HepG2 (cell line): ENCODE measurements at regions not wholly inside any gene's neighbourhood (a gene's known extent, or its start where the extent isn't known, plus 50 kb on each side); places are given as distances from the start of the nearest gene placed in this dataset.
A peak's percentile ranks its signal among the peaks of the same experiment; 100 is the strongest.

Experiments used
- ATAC-seq: fragments of 200-7000 bp; cut with Tn5 transposase; 3 replicates; pipeline ENCODE4 v1.9.1; 2020; ENCODE audit warnings: mild to moderate bottlenecking, moderate library complexity
- BruUV-seq: library from RNA; stranded (reverse); fragments of 400-500 nt; replicated peaks from 2 replicates; lab custom pipeline; 2021; lab: Mats Ljungman, UMichigan
- CTCF ChIA-PET: fragments of 300-600 bp; formaldehyde crosslinking; extraction: SDS; loops from one replicate; lab custom pipeline; 2021; ENCODE audit warnings: low total read pairs, inconsistent platforms, low intra/inter-chr PET ratio; lab: Yijun Ruan, JAX
- POLR2A ChIA-PET: fragments of 350-600 bp; sonication (Branson Sonifier 250); formaldehyde crosslinking; loops from one replicate; lab custom pipeline; 2020; ENCODE audit warnings: antibody characterized with exemption, inconsistent platforms; lab: Yijun Ruan, JAX
- DNase-seq: peaks from one replicate; pipeline ENCODE4 v3.0.0-alpha.2; 2015; ENCODE audit warnings: low spot score
- FAIRE-seq: peaks from 3 replicates; lab custom pipeline; 2011; peaks lifted over from hg19 to GRCh38; lab: Jason Lieb, UNC
- H2AFZ ChIP-seq: one replicate; pipeline ENCODE4 v1.6.1; 2011; ENCODE audit warnings: low read length, inconsistent platforms
- H3K27ac ChIP-seq: fragments of 300-600 bp; 3 replicates; pipeline ENCODE4 v1.8.0; 2011; ENCODE audit warnings: mixed run types, mild to moderate bottlenecking, mixed read lengths, low read length, inconsistent platforms; ENCODE audit not compliant: insufficient read depth; ENCODE audit errors: extremely low read length
- H3K27me3 ChIP-seq, 2 experiments: fragments of 200-600 bp in 1 of 2; 2 replicates in 1 of 2; 3 replicates in 1 of 2; pipeline versions ENCODE4 v1.6.0 to v1.8.0; 2011; ENCODE audit warnings: low read length in 2 of 2, mild to moderate bottlenecking in 2 of 2, moderate library complexity in 2 of 2, inconsistent platforms in 1 of 2; ENCODE audit not compliant: insufficient read depth in 2 of 2, control insufficient read depth in 1 of 2
- H3K36me3 ChIP-seq, 2 experiments: fragments of 200-600 bp in 1 of 2; replicated peaks in 1 of 2; 2 replicates in 1 of 2; 3 replicates in 1 of 2; pipeline versions ENCODE4 v1.5.1 to v1.8.0; 2011; ENCODE audit warnings: low read length in 2 of 2, inconsistent platforms in 1 of 2; ENCODE audit not compliant: insufficient read depth in 2 of 2, control insufficient read depth in 1 of 2
- H3K4me1 ChIP-seq: 2 replicates; pipeline ENCODE4 v1.5.1; 2012; ENCODE audit warnings: low read length, inconsistent platforms; ENCODE audit not compliant: insufficient read depth
- H3K4me2 ChIP-seq: 2 replicates; pipeline ENCODE4 v1.6.0; 2011; ENCODE audit warnings: low read depth, low read length, inconsistent platforms
- H3K4me3 ChIP-seq, 3 experiments: fragments of 200-600 bp in 1 of 3; sonication (generic), shearing (Covaris generic) in 1 of 3; replicated peaks in 1 of 3; 2 replicates each; pipeline ENCODE4 v1.5.1; 2011 to 2016; ENCODE audit warnings: low read length in 3 of 3, inconsistent platforms in 2 of 3, low read depth in 2 of 3, mild to moderate bottlenecking in 2 of 3, control low read depth in 1 of 3, mixed read lengths in 1 of 3; ENCODE audit not compliant: insufficient read depth in 1 of 3
- H3K79me2 ChIP-seq: one replicate; pipeline ENCODE4 v1.6.1; 2011; ENCODE audit warnings: low read length, inconsistent platforms; ENCODE audit not compliant: insufficient read depth
- H3K9ac ChIP-seq: 2 replicates; pipeline ENCODE4 v1.6.0; 2011; ENCODE audit warnings: mild to moderate bottlenecking, low read depth, low read length, inconsistent platforms; ENCODE audit not compliant: insufficient read depth
- H3K9me3 ChIP-seq: 2 replicates; pipeline ENCODE4 v1.5.1; 2012; ENCODE audit warnings: mild to moderate bottlenecking, low read length
- H4K20me1 ChIP-seq: 2 replicates; pipeline ENCODE4 v1.6.0; 2011; ENCODE audit warnings: inconsistent platforms, mild to moderate bottlenecking, low read length, moderate library complexity; ENCODE audit not compliant: insufficient read depth
- AGO1 ChIP-seq: fragments of 200-400 bp; formaldehyde crosslinking; IDR thresholded peaks from 2 replicates; pipeline ENCODE4 v1.6.1; 2017; ENCODE audit warnings: mild to moderate bottlenecking, low read depth, low read length, moderate library complexity; ENCODE audit not compliant: poor library complexity, severe bottlenecking
- CAMTA2 ChIP-seq: sonication (generic); formaldehyde crosslinking; IDR thresholded peaks from 2 replicates; pipeline ENCODE4 v1.4.0; 2020; ENCODE audit warnings: mild to moderate bottlenecking, missing genetic modification reagents, borderline replicate concordance
- FOXJ3 ChIP-seq: sonication (generic); formaldehyde crosslinking; IDR thresholded peaks from 2 replicates; pipeline ENCODE4 v1.4.0; 2020; ENCODE audit warnings: missing genetic modification reagents, mild to moderate bottlenecking, borderline replicate concordance
- GLI4 ChIP-seq: sonication (generic); formaldehyde crosslinking; IDR thresholded peaks from 2 replicates; pipeline ENCODE4 v1.5.1; 2020; ENCODE audit warnings: missing genetic modification reagents, mild to moderate bottlenecking, moderate library complexity, borderline replicate concordance
- HNRNPLL ChIP-seq: fragments of 200-400 bp; formaldehyde crosslinking; IDR thresholded peaks from 2 replicates; pipeline ENCODE4 v1.6.1; 2017; ENCODE audit warnings: mild to moderate bottlenecking, low read depth, low read length; ENCODE audit not compliant: poor library complexity, severe bottlenecking
- IKZF1 ChIP-seq: fragments of 450-650 bp; IDR thresholded peaks from 2 replicates; pipeline ENCODE4 v1.7.1; 2016
- JUN ChIP-seq: sonication (generic); formaldehyde crosslinking; IDR thresholded peaks from 2 replicates; pipeline ENCODE4 v1.4.0; 2020; ENCODE audit warnings: mild to moderate bottlenecking, missing genetic modification reagents
- KAT8 ChIP-seq: IDR thresholded peaks from 2 replicates; pipeline ENCODE4 v1.6.1; 2016; ENCODE audit warnings: missing genetic modification reagents, missing compliant biosample characterization
- MXD4 ChIP-seq: IDR thresholded peaks from 2 replicates; pipeline ENCODE4 v1.6.1; 2016; ENCODE audit warnings: mild to moderate bottlenecking, missing biosample characterization, missing genetic modification reagents
- NR2F6 ChIP-seq, 2 experiments: IDR thresholded peaks; 2 replicates each; pipeline ENCODE4 v1.6.1; 2016; ENCODE audit warnings: antibody characterized with exemption in 1 of 2, mild to moderate bottlenecking in 1 of 2
- TARDBP ChIP-seq: sonication (generic); formaldehyde crosslinking; IDR thresholded peaks from 2 replicates; pipeline ENCODE4 v1.8.0; 2022; ENCODE audit warnings: mild to moderate bottlenecking, missing genetic modification reagents
- ZMYM4 ChIP-seq: sonication (generic); formaldehyde crosslinking; IDR thresholded peaks from 2 replicates; pipeline ENCODE4 v1.8.1; 2023; ENCODE audit warnings: mild to moderate bottlenecking, missing genetic modification reagents
- WGBS: methylation state at CpG from one replicate; pipeline ENCODE4 v1.1.6; 2017; ENCODE audit warnings: low lambda C conversion rate; 5-methylcytosine and 5-hydroxymethylcytosine counted together
- in situ Hi-C: cut with HindIII; loops from 2 replicates; pipeline ENCODE4 v1.10.0; 2017; ENCODE audit warnings: low pct_unique_long_range_greater_than_20kb; ENCODE audit not compliant: extremely low pct_ligation_motif_present
- intact Hi-C: fragments of 100-400 bp; cut with micrococcal nuclease; formaldehyde crosslinking; loops from one replicate; pipeline ENCODE4 v1.10.0; 2022; ENCODE audit not compliant: unreplicated experiment
- TF ChIP-seq, protein P1 (sequence below): IDR thresholded peaks from 2 replicates; pipeline ENCODE4 v1.6.1; 2016; ENCODE audit warnings: mild to moderate bottlenecking, missing biosample characterization, missing genetic modification reagents
- TF ChIP-seq, protein P2 (sequence below): sonication (generic); formaldehyde crosslinking; IDR thresholded peaks from 2 replicates; pipeline ENCODE4 v1.5.1; 2020; ENCODE audit warnings: mild to moderate bottlenecking, moderate library complexity, missing genetic modification reagents
- TF ChIP-seq, protein P3 (sequence below): sonication (generic); formaldehyde crosslinking; IDR thresholded peaks from 2 replicates; pipeline ENCODE4 v1.4.0; 2020; ENCODE audit warnings: mild to moderate bottlenecking, low read depth, missing genetic modification reagents
- TF ChIP-seq, protein P4 (sequence below): sonication (generic); formaldehyde crosslinking; IDR thresholded peaks from 2 replicates; pipeline ENCODE4 v1.8.1; 2022; ENCODE audit warnings: mild to moderate bottlenecking, missing genetic modification reagents
- TF ChIP-seq, protein P5 (sequence below): sonication (generic); formaldehyde crosslinking; IDR thresholded peaks from 2 replicates; pipeline ENCODE4 v1.8.0; 2022; ENCODE audit warnings: mild to moderate bottlenecking, missing genetic modification reagents, moderate library complexity

DNA sequence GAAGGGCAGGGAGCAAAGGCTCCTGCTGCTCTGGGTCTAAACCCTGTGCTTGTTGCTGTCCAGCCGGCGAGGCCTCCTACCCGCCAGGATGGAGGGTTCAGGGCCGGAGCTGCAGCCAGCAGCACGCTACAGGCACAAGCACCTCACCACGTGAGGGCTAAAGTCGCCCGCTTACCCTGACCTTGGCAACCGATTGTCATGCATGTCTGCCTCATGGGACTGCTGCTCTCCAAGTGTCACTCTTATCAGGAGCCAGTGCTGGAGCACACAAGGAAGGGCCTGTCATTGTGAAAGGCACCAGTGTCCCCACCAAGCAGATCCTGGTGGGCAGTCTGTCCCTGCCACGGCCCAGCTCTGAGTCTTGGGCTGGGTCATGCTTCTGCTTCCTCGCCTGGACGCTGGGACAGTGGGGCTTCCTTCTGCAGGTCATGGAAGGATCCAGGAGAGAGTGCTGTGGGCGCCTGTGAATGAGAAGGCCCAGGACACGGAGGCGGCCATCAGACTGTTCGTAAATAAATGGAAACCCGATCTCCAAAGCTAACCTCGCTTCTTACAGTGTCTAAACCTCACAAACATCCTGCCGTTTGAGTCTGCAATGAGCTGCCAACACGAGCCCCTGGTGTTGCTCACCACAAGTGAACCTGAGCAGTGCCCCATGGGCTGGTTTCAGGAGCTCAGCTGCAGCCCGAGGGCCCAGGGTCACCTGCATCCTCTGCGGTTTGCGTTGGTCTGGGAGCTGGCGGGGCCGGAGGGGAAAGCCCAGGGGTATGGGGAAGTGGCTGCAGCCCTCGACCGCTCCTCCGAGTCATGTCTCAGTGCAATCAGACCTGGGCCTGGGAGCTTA is 58.2 kb upstream of the RXRA start:
- CTCF ChIA-PET: interaction anchor here (1.4 kb wide), 1 partner anchor 175 kb away, joined by 4 read pairs; no protein-coding TSS in a partner anchor
- H3K4me3 ChIP-seq: peak overlapping the region in 1 of 3 experiments; percentile 26; a peak in 1 of 6 replicates
- intact Hi-C loops: loop anchor here (5.0 to 10.0 kb wide), 2 partner anchors 54 to 93 kb away; no protein-coding TSS in a partner anchor
- no peaks in the 10 kb centered on the region for H3K9me3 ChIP-seq
- H3K4me1 ChIP-seq: peaks cover 62% of the 10 kb centered on the region
- FAIRE-seq: no peak
- 33% methylated on average over 7 of the region's 28 CpGs for WGBS
- peak overlapping the region; percentile 52 for H3K4me2 ChIP-seq
- peaks cover 19 to 59% of the 10 kb centered on the region in 2 experiments for H3K27me3 ChIP-seq
- peak; percentile 56 for ATAC-seq
- H3K27ac ChIP-seq: no peak overlapping the region
- POLR2A ChIA-PET: interaction anchor here (2.5 kb wide), 1 partner anchor 61 kb away, joined by 10 read pairs; no protein-coding TSS in a partner anchor
- H4K20me1 ChIP-seq: no peaks in the 10 kb centered on the region
- H2AFZ ChIP-seq: no peak overlapping the region
- no TSS peak for BruUV-seq
- in situ Hi-C loops: no loop called here
- H3K9ac ChIP-seq: no peak overlapping the region
- DNase-seq: peak; percentile 23
- H3K36me3 ChIP-seq: no peaks in the 10 kb centered on the region
- no peaks in the 10 kb centered on the region for H3K79me2 ChIP-seq
- TF ChIP-seq GLI4 (CRISPR knock-in tag) (no peak), IKZF1 (no peak), HNRNPLL (no peak), JUN (CRISPR knock-in tag) (no peak), FOXJ3 (no peak), KAT8 (CRISPR knock-in tag) (no peak), ZMYM4 (CRISPR knock-in tag) (no peak), MXD4 (no peak; the same call in 1 of the 2 replicates), AGO1 (no peak), TARDBP (CRISPR knock-in tag) (0 out of 2 replicates have a peak, but pooled peaks have one; percentile 60), CAMTA2 (no peak), NR2F6 (IDR thresholded peaks at IDR 0.05) (peak; percentile 33; the same call in 1 of the 2 replicates), NR2F6 (CRISPR knock-in tag; IDR thresholded peaks at IDR 0.05) (no peak)
- TF ChIP-seq, protein P1, sequence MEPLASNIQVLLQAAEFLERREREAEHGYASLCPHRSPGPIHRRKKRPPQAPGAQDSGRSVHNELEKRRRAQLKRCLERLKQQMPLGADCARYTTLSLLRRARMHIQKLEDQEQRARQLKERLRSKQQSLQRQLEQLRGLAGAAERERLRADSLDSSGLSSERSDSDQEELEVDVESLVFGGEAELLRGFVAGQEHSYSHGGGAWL: peak; percentile 21; the same call in 1 of the 2 replicates
- TF ChIP-seq, protein P2, sequence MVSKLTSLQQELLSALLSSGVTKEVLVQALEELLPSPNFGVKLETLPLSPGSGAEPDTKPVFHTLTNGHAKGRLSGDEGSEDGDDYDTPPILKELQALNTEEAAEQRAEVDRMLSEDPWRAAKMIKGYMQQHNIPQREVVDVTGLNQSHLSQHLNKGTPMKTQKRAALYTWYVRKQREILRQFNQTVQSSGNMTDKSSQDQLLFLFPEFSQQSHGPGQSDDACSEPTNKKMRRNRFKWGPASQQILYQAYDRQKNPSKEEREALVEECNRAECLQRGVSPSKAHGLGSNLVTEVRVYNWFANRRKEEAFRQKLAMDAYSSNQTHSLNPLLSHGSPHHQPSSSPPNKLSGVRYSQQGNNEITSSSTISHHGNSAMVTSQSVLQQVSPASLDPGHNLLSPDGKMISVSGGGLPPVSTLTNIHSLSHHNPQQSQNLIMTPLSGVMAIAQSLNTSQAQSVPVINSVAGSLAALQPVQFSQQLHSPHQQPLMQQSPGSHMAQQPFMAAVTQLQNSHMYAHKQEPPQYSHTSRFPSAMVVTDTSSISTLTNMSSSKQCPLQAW (CRISPR knock-in tag): no peak
- TF ChIP-seq, protein P3, sequence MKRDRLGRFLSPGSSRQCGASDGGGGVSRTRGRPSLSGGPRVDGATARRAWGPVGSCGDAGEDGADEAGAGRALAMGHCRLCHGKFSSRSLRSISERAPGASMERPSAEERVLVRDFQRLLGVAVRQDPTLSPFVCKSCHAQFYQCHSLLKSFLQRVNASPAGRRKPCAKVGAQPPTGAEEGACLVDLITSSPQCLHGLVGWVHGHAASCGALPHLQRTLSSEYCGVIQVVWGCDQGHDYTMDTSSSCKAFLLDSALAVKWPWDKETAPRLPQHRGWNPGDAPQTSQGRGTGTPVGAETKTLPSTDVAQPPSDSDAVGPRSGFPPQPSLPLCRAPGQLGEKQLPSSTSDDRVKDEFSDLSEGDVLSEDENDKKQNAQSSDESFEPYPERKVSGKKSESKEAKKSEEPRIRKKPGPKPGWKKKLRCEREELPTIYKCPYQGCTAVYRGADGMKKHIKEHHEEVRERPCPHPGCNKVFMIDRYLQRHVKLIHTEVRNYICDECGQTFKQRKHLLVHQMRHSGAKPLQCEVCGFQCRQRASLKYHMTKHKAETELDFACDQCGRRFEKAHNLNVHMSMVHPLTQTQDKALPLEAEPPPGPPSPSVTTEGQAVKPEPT: no peak
- TF ChIP-seq, protein P4, sequence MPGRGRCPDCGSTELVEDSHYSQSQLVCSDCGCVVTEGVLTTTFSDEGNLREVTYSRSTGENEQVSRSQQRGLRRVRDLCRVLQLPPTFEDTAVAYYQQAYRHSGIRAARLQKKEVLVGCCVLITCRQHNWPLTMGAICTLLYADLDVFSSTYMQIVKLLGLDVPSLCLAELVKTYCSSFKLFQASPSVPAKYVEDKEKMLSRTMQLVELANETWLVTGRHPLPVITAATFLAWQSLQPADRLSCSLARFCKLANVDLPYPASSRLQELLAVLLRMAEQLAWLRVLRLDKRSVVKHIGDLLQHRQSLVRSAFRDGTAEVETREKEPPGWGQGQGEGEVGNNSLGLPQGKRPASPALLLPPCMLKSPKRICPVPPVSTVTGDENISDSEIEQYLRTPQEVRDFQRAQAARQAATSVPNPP (CRISPR knock-in tag): peak; percentile 40; the same call in 1 of the 2 replicates
- TF ChIP-seq, protein P5, sequence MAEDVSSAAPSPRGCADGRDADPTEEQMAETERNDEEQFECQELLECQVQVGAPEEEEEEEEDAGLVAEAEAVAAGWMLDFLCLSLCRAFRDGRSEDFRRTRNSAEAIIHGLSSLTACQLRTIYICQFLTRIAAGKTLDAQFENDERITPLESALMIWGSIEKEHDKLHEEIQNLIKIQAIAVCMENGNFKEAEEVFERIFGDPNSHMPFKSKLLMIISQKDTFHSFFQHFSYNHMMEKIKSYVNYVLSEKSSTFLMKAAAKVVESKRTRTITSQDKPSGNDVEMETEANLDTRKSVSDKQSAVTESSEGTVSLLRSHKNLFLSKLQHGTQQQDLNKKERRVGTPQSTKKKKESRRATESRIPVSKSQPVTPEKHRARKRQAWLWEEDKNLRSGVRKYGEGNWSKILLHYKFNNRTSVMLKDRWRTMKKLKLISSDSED (CRISPR knock-in tag): no peak
